NCI-H128 (cell line): ENCODE measurements at regions not wholly inside any gene's neighbourhood (a gene's known extent, or its start where the extent isn't known, plus 50 kb on each side); places are given as distances from the start of the nearest gene placed in this dataset.

Experiments used
- DNase-seq: peaks from one replicate; lab custom pipeline; 2025; ENCODE audit not compliant: unreplicated experiment; lab: John Stamatoyannopoulos, UW

GRCh38 chr11:109096266-109096665 is 325.7 kb upstream of the C11orf87 start:
- DNase-seq, result no peak

DNA sequence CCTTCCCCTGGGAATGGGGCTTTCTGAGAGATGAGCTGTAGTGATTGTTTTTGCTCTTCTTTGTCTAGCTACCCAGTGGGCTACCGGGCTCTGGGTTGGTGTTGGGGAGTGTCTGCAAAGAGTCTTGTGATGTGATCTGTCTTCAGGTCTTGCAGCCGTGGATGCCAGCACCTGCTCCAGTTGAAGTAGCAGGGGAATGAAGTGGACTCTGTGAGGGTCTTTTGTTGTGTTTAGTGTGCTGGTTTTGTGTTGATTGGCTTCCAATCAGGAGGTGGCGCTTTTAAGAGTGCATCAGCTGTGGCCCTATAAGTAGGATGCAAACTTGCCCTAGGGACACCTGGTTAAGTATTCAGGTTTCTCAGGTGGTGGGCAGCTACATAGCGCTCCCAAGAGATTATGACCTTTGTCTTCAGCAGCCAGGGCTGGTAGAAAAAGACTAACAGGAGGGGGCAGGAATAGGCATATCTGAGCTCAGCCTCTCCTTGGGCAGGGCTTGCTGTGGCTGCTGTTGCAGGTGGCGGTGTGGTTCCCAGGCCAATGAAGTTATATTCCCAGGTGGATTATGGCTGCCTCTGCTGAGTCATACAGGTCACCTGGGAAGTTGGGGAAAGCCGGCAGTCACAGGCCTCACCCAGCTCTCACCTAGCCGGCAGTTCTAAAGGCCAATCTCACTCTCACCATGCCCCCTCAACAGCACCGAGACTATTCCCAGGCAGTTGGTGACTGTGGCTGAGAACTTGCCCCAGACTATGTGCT is 315.7 kb upstream of the C11orf87 start:
- no peak for DNase-seq

- no peak for DNase-seq
Measured at GRCh38 chr11:109109150-109109549, 312.8 kb upstream of the C11orf87 start.

DNA sequence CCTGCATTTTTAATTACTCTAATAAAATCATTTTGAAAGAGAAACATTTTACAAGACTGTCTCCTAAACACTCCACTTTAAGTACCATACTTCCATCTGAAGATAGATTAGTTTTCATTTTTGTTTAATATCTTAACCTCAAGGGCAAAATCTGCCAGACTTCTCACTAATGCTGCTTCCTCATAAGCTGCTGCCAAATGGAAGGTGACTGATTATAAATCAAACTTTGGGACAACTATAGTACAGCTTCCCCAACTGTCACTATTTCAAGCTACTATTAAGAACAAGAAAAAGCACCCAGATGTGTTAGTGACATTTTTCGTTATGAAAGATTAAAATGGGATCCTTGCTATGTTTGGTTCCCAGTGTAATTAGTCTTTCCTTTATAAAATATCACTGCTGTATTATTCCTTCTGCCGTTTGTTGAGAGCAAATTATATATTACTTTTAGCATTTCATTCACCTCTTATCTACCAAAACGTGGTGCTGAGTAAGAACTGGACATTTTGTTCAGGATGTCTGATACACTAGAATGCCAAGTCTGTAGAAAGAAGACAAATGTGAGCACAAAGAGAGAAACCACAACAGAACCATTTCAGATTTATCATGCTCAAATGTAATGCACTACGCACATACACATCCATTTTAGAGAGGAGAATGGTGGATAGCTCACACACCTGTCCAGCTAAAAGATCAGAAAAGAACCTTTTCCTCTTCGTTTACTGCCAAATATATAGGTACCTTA is 312.2 kb upstream of the C11orf87 start:
- DNase-seq, result no peak

DNA sequence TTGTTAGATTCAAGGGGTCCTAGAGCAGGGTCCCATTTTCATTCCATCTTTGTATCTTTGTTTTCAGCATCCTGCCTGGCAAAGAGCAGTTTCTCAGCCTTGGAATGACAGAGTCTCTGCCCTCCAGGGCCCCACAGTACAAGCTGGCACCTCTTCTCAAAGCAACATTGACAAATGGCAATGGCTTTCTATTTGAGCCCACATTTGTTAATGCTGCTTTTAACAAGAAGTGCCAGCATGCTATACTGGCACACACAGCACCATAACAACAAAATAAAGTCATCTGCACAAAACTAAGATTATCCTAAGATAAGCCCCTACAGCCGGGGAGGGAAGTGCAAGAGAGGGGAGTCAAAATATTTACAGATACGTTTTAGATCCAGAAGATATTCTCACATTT is 309.7 kb upstream of the C11orf87 start:
- DNase-seq, result no peak

DNA sequence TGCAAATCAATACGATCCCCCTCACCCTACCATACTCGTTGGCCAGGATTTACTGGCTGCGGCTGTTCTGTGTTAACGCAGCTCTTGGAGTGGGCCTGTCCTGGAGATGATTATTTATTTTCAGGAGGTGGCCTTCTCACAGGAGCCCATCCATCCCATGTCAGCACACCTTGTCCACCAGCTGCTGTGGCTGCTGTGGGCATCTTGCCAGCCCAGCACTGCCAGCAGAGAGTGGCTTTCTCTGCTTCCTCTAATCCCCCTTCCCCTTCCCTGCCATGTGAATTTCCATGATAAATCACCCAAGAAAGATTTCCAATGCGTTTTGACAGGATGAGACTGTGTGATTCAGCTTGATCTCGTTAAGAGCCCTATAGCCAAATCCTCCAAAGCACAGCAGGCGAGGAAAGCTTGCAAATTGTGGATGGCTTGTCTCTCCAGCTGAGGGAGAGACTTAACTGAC is 309.1 kb upstream of the C11orf87 start:
- DNase-seq, result no peak

GRCh38 chr11:109120341-109120740 is 301.6 kb upstream of the C11orf87 start:
- DNase-seq, result no peak

DNA sequence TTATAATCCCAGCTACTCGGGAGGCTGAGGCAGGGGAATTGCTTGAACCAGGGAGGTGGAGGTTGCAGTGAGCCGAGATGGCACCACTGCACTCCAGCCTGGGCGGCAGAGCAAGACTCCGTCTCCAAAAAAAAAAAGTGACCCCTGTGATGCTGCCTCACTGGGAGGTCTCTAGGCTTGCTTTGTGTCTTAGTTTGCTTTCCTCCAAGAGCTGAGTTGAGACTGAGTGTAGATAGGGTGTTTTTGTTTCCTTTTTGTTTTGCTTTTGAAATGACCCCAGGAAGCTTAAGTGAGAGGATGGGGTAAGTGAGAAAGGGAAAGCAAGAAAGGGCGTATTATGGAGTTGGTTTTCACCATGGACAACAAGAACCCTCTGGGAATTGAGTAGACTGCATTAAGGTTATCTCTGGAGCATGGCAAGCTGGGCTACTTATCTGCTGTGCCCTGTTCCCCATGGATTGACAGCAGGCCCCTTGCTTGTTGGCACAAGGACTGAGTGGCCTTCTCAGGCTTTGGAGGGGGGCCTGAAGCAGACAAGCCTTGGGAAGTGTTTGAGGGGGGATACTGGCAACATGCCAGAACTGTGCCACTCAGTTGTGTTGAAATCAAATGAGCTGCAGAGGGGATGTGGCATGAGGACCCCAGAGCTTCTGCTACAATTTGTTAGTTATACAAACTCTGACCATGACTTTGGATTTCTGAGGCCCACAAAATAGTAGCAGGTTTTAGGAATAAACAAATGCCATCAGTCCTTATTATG is 300.6 kb upstream of the C11orf87 start:
- DNase-seq, result no peak

DNA sequence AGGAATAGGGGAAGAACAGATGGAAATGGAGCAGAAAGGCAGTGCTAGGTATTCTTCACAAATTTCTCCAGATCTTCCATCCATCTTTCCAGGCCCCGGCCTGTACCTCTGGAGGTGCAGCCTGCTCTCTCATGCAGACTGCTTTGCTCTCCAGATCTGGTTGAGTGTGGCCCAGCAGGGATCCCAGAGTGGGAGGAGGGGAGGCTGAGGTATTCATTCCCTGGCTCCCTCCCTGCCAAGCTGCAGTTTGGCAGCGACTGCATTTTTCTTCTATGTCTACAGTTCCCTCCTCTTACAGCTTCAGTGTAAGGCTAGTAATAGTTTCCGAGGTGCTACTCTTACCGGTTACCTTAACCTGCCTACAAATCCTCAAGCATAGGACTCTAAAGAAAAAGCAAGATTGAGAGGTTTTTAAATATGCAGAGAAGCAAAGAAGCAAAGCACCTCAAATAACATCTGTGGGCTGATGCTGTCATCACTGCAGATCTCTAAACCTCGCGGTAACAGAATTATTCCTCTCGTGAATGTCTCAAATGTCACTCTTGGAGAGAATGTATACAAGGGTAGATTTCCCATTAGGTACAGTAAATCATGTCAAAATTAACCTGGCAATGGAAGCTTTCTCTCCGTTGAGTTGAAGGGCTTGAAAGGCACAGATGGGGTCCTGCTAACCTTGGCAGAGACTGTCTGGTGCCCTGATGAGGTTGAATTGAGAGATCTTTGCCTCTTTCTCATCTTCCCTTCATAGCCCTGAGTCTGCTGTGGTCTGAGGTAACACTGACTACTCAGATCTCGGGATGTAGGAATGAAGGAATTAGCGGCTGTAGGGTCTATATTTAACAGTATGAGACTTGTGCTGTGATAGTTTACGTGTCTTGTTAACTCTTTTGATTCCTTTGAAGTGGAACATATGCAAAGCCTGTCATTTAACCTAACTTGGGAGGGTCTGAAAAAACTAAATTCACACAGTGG is 297.9 kb upstream of the C11orf87 start:
- peak; percentile 40 for DNase-seq

DNA sequence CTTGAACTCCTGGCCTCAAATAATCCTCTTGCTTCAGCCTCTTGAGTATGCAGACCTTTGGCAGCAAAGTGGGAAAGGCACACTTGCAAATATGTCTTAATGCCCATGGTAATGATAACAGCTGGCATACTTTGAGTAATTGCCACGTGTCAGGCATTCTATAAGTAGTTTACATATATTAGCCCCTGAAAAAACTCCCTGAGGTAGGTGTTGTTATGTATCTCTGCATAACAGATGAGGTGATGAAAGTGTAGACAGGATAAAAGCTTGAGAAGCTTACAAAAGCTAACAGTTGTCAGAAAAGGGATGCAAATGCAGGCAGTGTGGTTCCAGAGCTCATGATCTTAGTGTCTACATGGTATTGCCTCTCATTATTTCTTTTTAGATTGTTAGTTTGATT is 291.1 kb upstream of the C11orf87 start:
- DNase-seq, result no peak

- DNase-seq, result no peak
Measured at GRCh38 chr11:109132539-109132938, 289.5 kb upstream of the C11orf87 start.

- no peak for DNase-seq
Measured at GRCh38 chr11:109133159-109133558, 288.8 kb upstream of the C11orf87 start.

DNA sequence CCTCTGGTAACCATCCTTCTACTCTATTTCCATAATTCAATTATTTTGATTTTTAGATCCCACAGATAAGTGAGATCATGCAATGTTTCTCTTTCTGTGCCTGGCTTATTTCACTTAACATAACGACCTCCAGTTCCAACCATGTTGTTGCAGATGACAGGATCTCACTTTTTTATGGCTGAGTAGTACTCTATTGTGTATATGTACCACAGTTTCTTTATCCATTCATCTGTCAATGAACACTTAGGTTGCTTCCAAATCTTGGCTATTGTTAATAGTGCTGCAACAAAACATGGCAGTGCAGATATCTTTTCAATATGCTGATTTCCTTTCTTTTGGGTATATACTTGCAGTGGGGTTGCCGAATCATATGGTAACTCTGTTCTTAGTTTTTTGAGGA is 286.4 kb upstream of the C11orf87 start:
- DNase-seq, result no peak

GRCh38 chr11:109138196-109138595 is 283.8 kb upstream of the C11orf87 start:
- no peak for DNase-seq

- no peak for DNase-seq
Measured at GRCh38 chr11:109140426-109140825, 281.6 kb upstream of the C11orf87 start.

DNA sequence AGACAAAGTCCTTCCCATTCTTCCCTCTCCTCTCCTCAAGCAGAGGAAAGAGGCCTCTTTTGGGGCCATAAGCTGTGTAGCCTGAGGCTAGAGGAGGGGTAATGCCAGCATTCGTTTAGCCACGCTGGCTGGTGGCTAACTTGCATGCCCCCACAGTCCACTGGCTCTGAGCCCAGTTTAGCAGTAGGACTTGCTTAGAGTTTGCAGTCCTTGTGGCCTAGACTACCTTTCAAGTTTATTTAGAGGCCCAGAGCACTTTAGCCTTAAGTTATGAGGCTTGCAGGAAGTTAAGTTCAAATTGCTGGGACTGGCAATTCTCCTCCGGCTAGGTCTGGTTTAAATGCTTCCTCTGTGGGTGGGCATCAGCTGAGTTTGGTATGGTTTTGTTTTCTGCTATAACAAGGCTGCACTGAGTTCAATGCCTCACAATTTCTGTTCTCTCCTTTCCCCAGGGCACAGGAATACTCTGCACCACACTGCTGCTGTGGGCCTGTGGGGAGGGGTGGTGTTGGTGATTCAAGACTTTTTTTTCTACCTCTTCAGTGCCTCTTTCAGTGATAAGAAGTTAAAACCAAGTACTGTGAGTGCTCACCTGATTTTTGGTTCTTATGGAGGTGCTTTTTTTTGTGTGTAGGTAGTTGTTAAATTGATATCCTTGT is 281.0 kb upstream of the C11orf87 start:
- DNase-seq, result no peak

GRCh38 chr11:109145287-109145686 is 276.7 kb upstream of the C11orf87 start:
- DNase-seq, result no peak

DNA sequence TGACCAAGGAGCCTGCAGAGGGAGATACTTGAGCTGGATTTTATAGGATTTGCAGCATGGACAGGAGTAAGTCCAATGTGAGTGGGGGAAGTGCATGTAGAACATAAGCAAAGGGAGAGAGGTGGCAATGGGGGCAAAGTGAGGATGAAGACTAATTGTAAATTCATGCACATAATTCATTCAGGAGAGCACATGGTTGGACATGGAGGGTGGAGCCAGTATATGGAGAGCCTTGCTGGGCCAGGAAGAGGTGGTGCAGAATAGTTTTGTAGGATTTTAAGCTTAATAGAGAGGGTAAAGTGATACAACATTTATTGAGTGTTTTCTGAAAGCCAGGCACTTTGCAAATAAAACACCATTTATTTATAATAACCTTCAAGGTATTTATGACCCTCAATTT is 274.3 kb upstream of the C11orf87 start:
- DNase-seq, result no peak

DNA sequence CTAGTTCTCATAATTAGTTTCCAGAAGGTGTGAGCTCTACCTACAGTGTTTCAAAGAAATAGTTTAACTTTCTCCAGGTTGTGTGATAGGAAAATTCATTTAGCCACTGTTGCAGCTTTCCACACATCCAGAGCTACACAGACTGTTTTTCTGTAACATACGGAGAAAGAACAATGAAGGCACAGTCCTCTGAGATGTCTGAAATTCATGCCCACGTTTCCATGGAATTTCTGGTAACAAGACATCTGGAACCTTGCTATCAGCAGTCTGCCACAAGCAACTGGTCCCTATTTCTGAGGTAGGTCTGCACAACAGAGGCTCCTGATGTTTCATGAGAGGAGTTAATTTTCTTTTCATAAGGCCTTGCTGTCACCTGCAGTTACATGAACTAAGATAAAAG is 273.3 kb upstream of the C11orf87 start:
- no peak for DNase-seq

GRCh38 chr11:109150581-109150980 is 271.4 kb upstream of the C11orf87 start:
- DNase-seq, result no peak
